Lung (tissue), 11 donors: ENCODE measurements at regions not wholly inside any gene's neighbourhood (a gene's known extent, or its start where the extent isn't known, plus 50 kb on each side); places are given as distances from the start of the nearest gene placed in this dataset.

ENCODE experiments used
- ATAC-seq: fragments of 200-7000 bp; cut with Tn5 transposase; one replicate; pipeline ENCODE4 v1.9.1; 2020; ENCODE audit warnings: moderate number of reproducible peaks; ENCODE audit not compliant: insufficient read depth, low FRiP score
- DNase-seq, 3 donors: peaks; one replicate each; pipeline ENCODE4 v3.0.0-alpha.2; 2013 to 2017
- H3K27ac ChIP-seq, 2 donors: one replicate each; pipeline ENCODE4 v1.5.1; 2013; ENCODE audit warnings: mild to moderate bottlenecking in 2 of 2, moderate library complexity in 2 of 2, control low read depth in 1 of 2, inconsistent platforms in 1 of 2, low read depth in 1 of 2, low read length in 1 of 2
- H3K27me3 ChIP-seq, 3 donors: one replicate each; pipeline ENCODE4 v1.5.1; 2013; ENCODE audit warnings: low read length in 2 of 3; ENCODE audit not compliant: control insufficient read depth in 3 of 3, insufficient read depth in 3 of 3
- H3K36me3 ChIP-seq, 4 donors: one replicate each; pipeline ENCODE4 v1.5.1; 2013; ENCODE audit warnings: low read length in 4 of 4, mild to moderate bottlenecking in 1 of 4, moderate library complexity in 1 of 4; ENCODE audit not compliant: control insufficient read depth in 4 of 4, insufficient read depth in 4 of 4
- H3K4me1 ChIP-seq, 5 donors: one replicate each; pipeline ENCODE4 v1.5.1; 2013; ENCODE audit warnings: low read length in 5 of 5, mild to moderate bottlenecking in 2 of 5, moderate library complexity in 1 of 5; ENCODE audit not compliant: control insufficient read depth in 5 of 5, insufficient read depth in 5 of 5
- H3K4me3 ChIP-seq: one replicate; pipeline ENCODE4 v1.5.1; 2013; ENCODE audit warnings: mild to moderate bottlenecking, control low read depth, moderate library complexity
- H3K9ac ChIP-seq, 2 donors: one replicate each; pipeline ENCODE4 v1.5.1; 2013; ENCODE audit warnings: low read length in 2 of 2, control low read depth in 1 of 2; ENCODE audit not compliant: insufficient read depth in 1 of 2
- H3K9me3 ChIP-seq, 4 donors: one replicate each; pipeline ENCODE4 v1.5.1; 2013; ENCODE audit warnings: low read length in 3 of 4, mild to moderate bottlenecking in 1 of 4, moderate library complexity in 1 of 4; ENCODE audit not compliant: control insufficient read depth in 4 of 4, insufficient read depth in 3 of 4
- CTCF ChIP-seq: IDR thresholded peaks from 2 replicates; pipeline ENCODE4 v1.5.1; 2012; ENCODE audit warnings: mild to moderate bottlenecking; ENCODE audit errors: control extremely low read depth, extremely low read depth
- WGBS, 2 donors: extraction: QIAGEN DNeasy Blood & Tissue Kit; methylation state at CpG; one replicate each; pipeline ENCODE4 v1.1.7; 2013; 5-methylcytosine and 5-hydroxymethylcytosine counted together
- donor health status: control.
- donor health status: control.
- donor health status: Bipolar disorder and iron deficiency.
- donor health status: healthy.
- donor health status: DM: yes; HTN: yes; CAD: no.

- Histone ChIP-seq H3K27ac (no peak overlapping the region), H3K36me3 (no peaks in the 10 kb centered on the region), H3K9me3 (peaks cover 0 to 6% (median 1%) of the 10 kb centered on the region in 4 donors), H3K27me3 (no peaks in the 10 kb centered on the region), H3K9ac (no peak overlapping the region), H3K4me3 (no peak overlapping the region), H3K4me1 (peaks cover 0 to 4% (median 0%) of the 10 kb centered on the region in 5 donors)
- TF ChIP-seq CTCF: no peak
- ATAC-seq (no peak), DNase-seq (peak in 1 of 3 donors; percentile 2)
- WGBS, 2 donors: 90 to 95% methylated on average over 5 of the region's 5 CpGs
Measured at GRCh38 chr7:45293295-45293942, 135.8 kb downstream of the RAMP3 start.

GRCh38 chr7:45294559-45294958 lies 137.0 kb downstream of the RAMP3 start:
- TF ChIP-seq CTCF: no peak
- 80 to 85% methylated on average over 4 of the region's 4 CpGs for WGBS, 2 donors
- H3K36me3 ChIP-seq: no peaks in the 10 kb centered on the region

GRCh38 chr7:45295222-45295621 lies 137.6 kb downstream of the RAMP3 start:
- ATAC-seq (no peak), DNase-seq (no peak)
- Histone ChIP-seq H3K4me1 (peaks cover 0 to 4% (median 0%) of the 10 kb centered on the region in 5 donors), H3K27ac (no peak overlapping the region), H3K9me3 (peaks cover 0 to 6% (median 0%) of the 10 kb centered on the region in 4 donors), H3K9ac (no peak overlapping the region), H3K4me3 (no peak overlapping the region), H3K36me3 (no peaks in the 10 kb centered on the region), H3K27me3 (no peaks in the 10 kb centered on the region)
- WGBS, 2 donors: 89 to 90% methylated on average over 4 of the region's 4 CpGs
- TF ChIP-seq CTCF: no peak

More at GRCh38 chr7:45294559-45294958, 137.0 kb downstream of the RAMP3 start:
- Histone ChIP-seq H3K9ac (no peak overlapping the region), H3K27ac (no peak overlapping the region), H3K4me3 (no peak overlapping the region), H3K27me3 (no peaks in the 10 kb centered on the region), H3K4me1 (peaks cover 0 to 4% (median 0%) of the 10 kb centered on the region in 5 donors), H3K9me3 (peaks cover 0 to 6% (median 0%) of the 10 kb centered on the region in 4 donors)
- DNase-seq (no peak), ATAC-seq (no peak)

- Histone ChIP-seq H3K4me3 (no peak overlapping the region), H3K27ac (no peak overlapping the region), H3K9ac (no peak overlapping the region), H3K4me1 (peaks cover 0 to 4% (median 0%) of the 10 kb centered on the region in 5 donors), H3K27me3 (no peaks in the 10 kb centered on the region), H3K36me3 (no peaks in the 10 kb centered on the region), H3K9me3 (peaks cover 0 to 2% (median 0%) of the 10 kb centered on the region in 4 donors)
- ATAC-seq (no peak), DNase-seq (no peak)
- no peak for TF ChIP-seq CTCF
Measured at GRCh38 chr7:45296748-45297147, 139.2 kb downstream of the RAMP3 start.
